OCI-LY1 (cell line): ENCODE measurements at regions not wholly inside any gene's neighbourhood (a gene's known extent, or its start where the extent isn't known, plus 50 kb on each side); places are given as distances from the start of the nearest gene placed in this dataset.

Experiments used
- H2AFZ ChIP-seq: fragments of 200-600 bp; sonication (generic), shearing (Covaris generic); 2 replicates; pipeline ENCODE4 v1.6.0; 2014; ENCODE audit warnings: antibody characterized with exemption, mild to moderate bottlenecking, low read length
- H3F3A ChIP-seq: fragments of 200-600 bp; sonication (generic), shearing (Covaris generic); 2 replicates; pipeline ENCODE4 v1.6.0; 2014; ENCODE audit warnings: mild to moderate bottlenecking, antibody characterized with exemption, low read length, moderate library complexity; ENCODE audit not compliant: insufficient read depth
- H3K27ac ChIP-seq: fragments of 200-600 bp; sonication (generic); 2 replicates; pipeline ENCODE4 v1.5.1; 2014; ENCODE audit warnings: low read length, mixed run types, mild to moderate bottlenecking, low read depth; ENCODE audit not compliant: poor library complexity, severe bottlenecking
- H3K27me3 ChIP-seq: fragments of 200-600 bp; sonication (generic); 2 replicates; pipeline ENCODE4 v1.6.0; 2014; ENCODE audit warnings: antibody characterized with exemption, mild to moderate bottlenecking, low read length, moderate library complexity; ENCODE audit not compliant: insufficient read depth
- H3K36me3 ChIP-seq: fragments of 200-600 bp; sonication (generic); 2 replicates; pipeline ENCODE4 v1.6.1; 2014; ENCODE audit warnings: mild to moderate bottlenecking, antibody characterized with exemption, low read length, moderate library complexity, mixed read lengths; ENCODE audit not compliant: insufficient read depth
- H3K4me1 ChIP-seq: fragments of 200-600 bp; sonication (generic); 2 replicates; pipeline ENCODE4 v1.5.1; 2014; ENCODE audit warnings: mild to moderate bottlenecking, low read length, moderate library complexity; ENCODE audit not compliant: insufficient read depth, severe bottlenecking
- H3K4me2 ChIP-seq: fragments of 200-600 bp; sonication (generic), shearing (Covaris generic); 2 replicates; pipeline ENCODE4 v1.6.1; 2014; ENCODE audit warnings: low read length
- H3K4me3 ChIP-seq: fragments of 200-600 bp; sonication (generic); 2 replicates; pipeline ENCODE4 v1.5.1; 2014; ENCODE audit warnings: low read length, low read depth, mild to moderate bottlenecking, mixed read lengths; ENCODE audit not compliant: poor library complexity, severe bottlenecking
- H3K79me2 ChIP-seq: fragments of 200-600 bp; shearing (Covaris generic); 2 replicates; pipeline ENCODE4 v1.6.1; 2016; ENCODE audit warnings: mixed run types, low read length, mixed read lengths; ENCODE audit not compliant: insufficient read depth
- H3K9ac ChIP-seq: fragments of 200-600 bp; sonication (generic), shearing (Covaris generic); 2 replicates; pipeline ENCODE4 v1.6.1; 2014; ENCODE audit warnings: mild to moderate bottlenecking, low read length, mixed read lengths
- H3K9me2 ChIP-seq: fragments of 200-600 bp; sonication (generic), shearing (Covaris generic); 2 replicates; pipeline ENCODE4 v1.6.1; 2014; ENCODE audit warnings: low read depth, mild to moderate bottlenecking, low read length, mixed read lengths
- H3K9me3 ChIP-seq: fragments of 200-600 bp; shearing (Covaris generic); 2 replicates; pipeline ENCODE4 v1.6.1; 2014; ENCODE audit warnings: low read length, mixed read lengths
- H4K20me1 ChIP-seq: fragments of 200-600 bp; sonication (generic), shearing (Covaris generic); 2 replicates; pipeline ENCODE4 v1.6.0; 2016; ENCODE audit warnings: mild to moderate bottlenecking, low read length; ENCODE audit not compliant: insufficient read depth
- EZH2 ChIP-seq: fragments of 200-600 bp; sonication (generic), shearing (Covaris generic); IDR thresholded peaks from 2 replicates; pipeline ENCODE4 v1.8.0; 2017; ENCODE audit warnings: borderline replicate concordance, mixed run types, mild to moderate bottlenecking, antibody characterized with exemption, low read length, moderate library complexity, mixed read lengths
- TF ChIP-seq, protein P1 (sequence below): fragments of 200-600 bp; sonication (generic), shearing (Covaris generic); IDR thresholded peaks from 2 replicates; pipeline ENCODE4 v1.5.1; 2017; ENCODE audit warnings: mild to moderate bottlenecking, antibody characterized with exemption, low read length, moderate library complexity, mixed read lengths

- Histone ChIP-seq H3F3A (no peaks in the 10 kb centered on the region), H3K36me3 (no peaks in the 10 kb centered on the region), H4K20me1 (no peaks in the 10 kb centered on the region), H3K9ac (no peak overlapping the region), H3K9me2 (no peaks in the 10 kb centered on the region), H3K27ac (no peak overlapping the region), H3K27me3 (no peaks in the 10 kb centered on the region), H3K79me2 (no peaks in the 10 kb centered on the region), H3K4me1 (no peaks in the 10 kb centered on the region), H3K4me3 (no peak overlapping the region), H2AFZ (no peak overlapping the region), H3K4me2 (no peak overlapping the region), H3K9me3 (no peaks in the 10 kb centered on the region)
- TF ChIP-seq, protein P1, sequence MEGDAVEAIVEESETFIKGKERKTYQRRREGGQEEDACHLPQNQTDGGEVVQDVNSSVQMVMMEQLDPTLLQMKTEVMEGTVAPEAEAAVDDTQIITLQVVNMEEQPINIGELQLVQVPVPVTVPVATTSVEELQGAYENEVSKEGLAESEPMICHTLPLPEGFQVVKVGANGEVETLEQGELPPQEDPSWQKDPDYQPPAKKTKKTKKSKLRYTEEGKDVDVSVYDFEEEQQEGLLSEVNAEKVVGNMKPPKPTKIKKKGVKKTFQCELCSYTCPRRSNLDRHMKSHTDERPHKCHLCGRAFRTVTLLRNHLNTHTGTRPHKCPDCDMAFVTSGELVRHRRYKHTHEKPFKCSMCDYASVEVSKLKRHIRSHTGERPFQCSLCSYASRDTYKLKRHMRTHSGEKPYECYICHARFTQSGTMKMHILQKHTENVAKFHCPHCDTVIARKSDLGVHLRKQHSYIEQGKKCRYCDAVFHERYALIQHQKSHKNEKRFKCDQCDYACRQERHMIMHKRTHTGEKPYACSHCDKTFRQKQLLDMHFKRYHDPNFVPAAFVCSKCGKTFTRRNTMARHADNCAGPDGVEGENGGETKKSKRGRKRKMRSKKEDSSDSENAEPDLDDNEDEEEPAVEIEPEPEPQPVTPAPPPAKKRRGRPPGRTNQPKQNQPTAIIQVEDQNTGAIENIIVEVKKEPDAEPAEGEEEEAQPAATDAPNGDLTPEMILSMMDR, result no peak
- TF ChIP-seq EZH2, result no peak
Measured at GRCh38 chr10:36489611-36490228, 635.7 kb upstream of the ANKRD30A start.

DNA sequence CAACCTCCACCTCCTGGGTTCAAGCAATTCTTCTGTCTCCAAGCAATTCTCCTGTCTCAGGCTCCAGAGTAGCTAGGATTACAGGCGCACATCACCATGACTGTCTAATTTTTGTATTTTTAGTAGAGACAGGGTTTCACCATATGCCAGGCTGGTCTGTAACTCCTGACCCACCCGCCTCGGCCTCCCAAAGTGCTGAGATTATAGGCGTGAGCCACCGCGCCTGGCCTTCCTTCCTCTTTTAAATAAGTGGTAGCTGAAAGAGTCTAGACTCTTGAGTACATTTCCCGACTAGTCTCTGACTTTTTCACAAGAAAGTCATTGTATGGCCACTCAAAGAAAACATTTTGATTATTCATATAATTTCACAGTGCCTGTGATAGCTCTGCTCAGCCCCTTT, 636.2 kb upstream of the ANKRD30A start:
- no peak overlapping the region for H3K4me2 ChIP-seq
- H3K9ac ChIP-seq, result no peak overlapping the region
- H3K4me3 ChIP-seq, result no peak overlapping the region
- no peaks in the 10 kb centered on the region for H3K27me3 ChIP-seq
- H3K9me2 ChIP-seq, result no peaks in the 10 kb centered on the region
- H2AFZ ChIP-seq, result no peak overlapping the region
- H3K79me2 ChIP-seq, result no peaks in the 10 kb centered on the region
- no peaks in the 10 kb centered on the region for H4K20me1 ChIP-seq
- no peaks in the 10 kb centered on the region for H3K4me1 ChIP-seq
- H3F3A ChIP-seq, result no peaks in the 10 kb centered on the region
- no peaks in the 10 kb centered on the region for H3K9me3 ChIP-seq
- H3K36me3 ChIP-seq, result no peaks in the 10 kb centered on the region
- TF ChIP-seq, protein P1, result no peak
- TF ChIP-seq EZH2, result no peak
- no peak overlapping the region for H3K27ac ChIP-seq

GRCh38 chr10:36488579-36488978, 636.8 kb upstream of the ANKRD30A start:
- H2AFZ ChIP-seq, result no peak overlapping the region
- no peaks in the 10 kb centered on the region for H3K36me3 ChIP-seq
- no peak overlapping the region for H3K9ac ChIP-seq
- no peaks in the 10 kb centered on the region for H3K27me3 ChIP-seq
- H3K79me2 ChIP-seq, result no peaks in the 10 kb centered on the region
- H3K4me1 ChIP-seq, result no peaks in the 10 kb centered on the region
- no peak for TF ChIP-seq EZH2
- TF ChIP-seq, protein P1, result no peak
- H4K20me1 ChIP-seq, result no peaks in the 10 kb centered on the region
- H3K9me2 ChIP-seq, result no peaks in the 10 kb centered on the region
- H3K4me2 ChIP-seq, result no peak overlapping the region
- H3K9me3 ChIP-seq, result no peaks in the 10 kb centered on the region
- H3K27ac ChIP-seq, result no peak overlapping the region
- H3F3A ChIP-seq, result no peaks in the 10 kb centered on the region
- H3K4me3 ChIP-seq, result no peak overlapping the region
